ENCODE measurements at regions not wholly inside any gene's neighbourhood (a gene's known extent, or its start where the extent isn't known, plus 50 kb on each side); places are given as distances from the start of the nearest gene placed in this dataset.

- no peak for DNase-seq
Observed at GRCh38 chr5:52731274-52732027, 56.3 kb upstream of the ITGA1 start.

GRCh38 chr5:52734557-52734956 lies 53.2 kb upstream of the ITGA1 start:
- no peak for DNase-seq

DNA sequence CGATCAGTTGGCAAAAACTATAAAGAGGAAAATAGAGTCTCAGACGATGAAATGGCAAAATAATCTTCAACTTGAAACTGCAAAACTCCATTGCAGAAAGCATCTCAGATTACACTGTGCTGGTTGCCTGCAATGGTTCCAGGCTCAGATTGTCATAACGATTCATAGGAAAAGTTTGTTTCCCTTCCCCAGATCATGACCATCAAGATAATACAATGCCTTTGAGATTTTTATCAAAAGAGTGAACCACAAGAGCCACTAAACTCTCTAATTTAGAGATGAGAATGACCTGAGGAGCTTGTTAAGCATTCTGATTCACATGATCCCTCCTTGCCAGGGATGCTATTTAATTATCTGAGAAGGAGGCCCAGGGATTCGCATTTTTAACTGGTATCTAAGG lies 52.6 kb upstream of the ITGA1 start:
- DNase-seq: no peak

Measured in stimulated activated naive CD4-positive, alpha-beta T cell (primary cell).